HepG2 (cell line): ENCODE measurements at regions not wholly inside any gene's neighbourhood (a gene's known extent, or its start where the extent isn't known, plus 50 kb on each side); places are given as distances from the start of the nearest gene placed in this dataset.

Experiments used
- ATAC-seq: fragments of 200-7000 bp; cut with Tn5 transposase; 3 replicates; pipeline ENCODE4 v1.9.1; 2020; ENCODE audit warnings: mild to moderate bottlenecking, moderate library complexity
- BruUV-seq: library from RNA; stranded (reverse); fragments of 400-500 nt; replicated peaks from 2 replicates; lab custom pipeline; 2021; lab: Mats Ljungman, UMichigan
- CTCF ChIA-PET: fragments of 300-600 bp; formaldehyde crosslinking; extraction: SDS; loops from one replicate; lab custom pipeline; 2021; ENCODE audit warnings: low total read pairs, inconsistent platforms, low intra/inter-chr PET ratio; lab: Yijun Ruan, JAX
- POLR2A ChIA-PET: fragments of 350-600 bp; sonication (Branson Sonifier 250); formaldehyde crosslinking; loops from one replicate; lab custom pipeline; 2020; ENCODE audit warnings: antibody characterized with exemption, inconsistent platforms; lab: Yijun Ruan, JAX
- DNase-seq: peaks from one replicate; pipeline ENCODE4 v3.0.0-alpha.2; 2015; ENCODE audit warnings: low spot score
- FAIRE-seq: peaks from 3 replicates; lab custom pipeline; 2011; peaks lifted over from hg19 to GRCh38; lab: Jason Lieb, UNC
- H2AFZ ChIP-seq: one replicate; pipeline ENCODE4 v1.6.1; 2011; ENCODE audit warnings: low read length, inconsistent platforms
- H3K27ac ChIP-seq: fragments of 300-600 bp; 3 replicates; pipeline ENCODE4 v1.8.0; 2011; ENCODE audit warnings: mixed run types, mild to moderate bottlenecking, mixed read lengths, low read length, inconsistent platforms; ENCODE audit not compliant: insufficient read depth; ENCODE audit errors: extremely low read length
- H3K27me3 ChIP-seq, 2 experiments: fragments of 200-600 bp in 1 of 2; 2 replicates in 1 of 2; 3 replicates in 1 of 2; pipeline versions ENCODE4 v1.6.0 to v1.8.0; 2011; ENCODE audit warnings: low read length in 2 of 2, mild to moderate bottlenecking in 2 of 2, moderate library complexity in 2 of 2, inconsistent platforms in 1 of 2; ENCODE audit not compliant: insufficient read depth in 2 of 2, control insufficient read depth in 1 of 2
- H3K36me3 ChIP-seq, 2 experiments: fragments of 200-600 bp in 1 of 2; replicated peaks in 1 of 2; 2 replicates in 1 of 2; 3 replicates in 1 of 2; pipeline versions ENCODE4 v1.5.1 to v1.8.0; 2011; ENCODE audit warnings: low read length in 2 of 2, inconsistent platforms in 1 of 2; ENCODE audit not compliant: insufficient read depth in 2 of 2, control insufficient read depth in 1 of 2
- H3K4me1 ChIP-seq: 2 replicates; pipeline ENCODE4 v1.5.1; 2012; ENCODE audit warnings: low read length, inconsistent platforms; ENCODE audit not compliant: insufficient read depth
- H3K4me2 ChIP-seq: 2 replicates; pipeline ENCODE4 v1.6.0; 2011; ENCODE audit warnings: low read depth, low read length, inconsistent platforms
- H3K4me3 ChIP-seq, 3 experiments: fragments of 200-600 bp in 1 of 3; sonication (generic), shearing (Covaris generic) in 1 of 3; replicated peaks in 1 of 3; 2 replicates each; pipeline ENCODE4 v1.5.1; 2011 to 2016; ENCODE audit warnings: low read length in 3 of 3, inconsistent platforms in 2 of 3, low read depth in 2 of 3, mild to moderate bottlenecking in 2 of 3, control low read depth in 1 of 3, mixed read lengths in 1 of 3; ENCODE audit not compliant: insufficient read depth in 1 of 3
- H3K79me2 ChIP-seq: one replicate; pipeline ENCODE4 v1.6.1; 2011; ENCODE audit warnings: low read length, inconsistent platforms; ENCODE audit not compliant: insufficient read depth
- H3K9ac ChIP-seq: 2 replicates; pipeline ENCODE4 v1.6.0; 2011; ENCODE audit warnings: mild to moderate bottlenecking, low read depth, low read length, inconsistent platforms; ENCODE audit not compliant: insufficient read depth
- H3K9me3 ChIP-seq: 2 replicates; pipeline ENCODE4 v1.5.1; 2012; ENCODE audit warnings: mild to moderate bottlenecking, low read length
- H4K20me1 ChIP-seq: 2 replicates; pipeline ENCODE4 v1.6.0; 2011; ENCODE audit warnings: inconsistent platforms, mild to moderate bottlenecking, low read length, moderate library complexity; ENCODE audit not compliant: insufficient read depth
- HMG20A ChIP-seq: IDR thresholded peaks from 2 replicates; pipeline ENCODE4 v1.6.1; 2016; ENCODE audit warnings: borderline replicate concordance
- MBNL3 ChIP-seq: fragments of 250-450 bp; sonication (Bioruptor Pico); conservative IDR thresholded peaks from 2 replicates; pipeline ENCODE4 v1.8.0; 2022; ENCODE audit warnings: mild to moderate bottlenecking, inconsistent platforms
- MIER2 ChIP-seq: IDR thresholded peaks from 2 replicates; pipeline ENCODE4 v1.6.1; 2016; ENCODE audit warnings: missing biosample characterization, missing genetic modification reagents
- NFE2L2 ChIP-seq: fragments of 150-350 bp; IDR thresholded peaks from 2 replicates; pipeline ENCODE4 v1.6.1; 2014; ENCODE audit warnings: low read length
- SKI ChIP-seq: fragments of 450-650 bp; IDR thresholded peaks from one replicate; pipeline ENCODE4 v1.6.1; 2018; ENCODE audit warnings: mild to moderate bottlenecking; ENCODE audit not compliant: partially characterized antibody
- TBX2 ChIP-seq: sonication (generic); formaldehyde crosslinking; IDR thresholded peaks from 2 replicates; pipeline ENCODE4 v1.5.0; 2020; ENCODE audit warnings: missing genetic modification reagents, mild to moderate bottlenecking, borderline replicate concordance
- ZNF234 ChIP-seq: sonication (generic); formaldehyde crosslinking; conservative IDR thresholded peaks from 2 replicates; pipeline ENCODE4 v1.5.1; 2020; ENCODE audit warnings: mild to moderate bottlenecking, missing genetic modification reagents
- ZNF354B ChIP-seq: sonication (generic); formaldehyde crosslinking; IDR thresholded peaks from 2 replicates; pipeline ENCODE4 v1.8.0; 2022; ENCODE audit warnings: mild to moderate bottlenecking, missing genetic modification reagents
- ZNF503 ChIP-seq: sonication (generic); formaldehyde crosslinking; IDR thresholded peaks from 2 replicates; pipeline ENCODE4 v1.4.0; 2020; ENCODE audit warnings: missing genetic modification reagents
- WGBS: methylation state at CpG from one replicate; pipeline ENCODE4 v1.1.6; 2017; ENCODE audit warnings: low lambda C conversion rate; 5-methylcytosine and 5-hydroxymethylcytosine counted together
- in situ Hi-C: cut with HindIII; loops from 2 replicates; pipeline ENCODE4 v1.10.0; 2017; ENCODE audit warnings: low pct_unique_long_range_greater_than_20kb; ENCODE audit not compliant: extremely low pct_ligation_motif_present
- intact Hi-C: fragments of 100-400 bp; cut with micrococcal nuclease; formaldehyde crosslinking; loops from one replicate; pipeline ENCODE4 v1.10.0; 2022; ENCODE audit not compliant: unreplicated experiment

- intact Hi-C loops = loop anchor here (10.0 kb wide), 1 partner anchor 65 kb away; the partner anchor contains the start of gene DAB1
- H3K27ac ChIP-seq = no peak overlapping the region
- no peak overlapping the region for H3K9ac ChIP-seq
- in situ Hi-C loops = no loop called here
- no peaks in the 10 kb centered on the region for H3K9me3 ChIP-seq
- no peak overlapping the region for H3K4me3 ChIP-seq
- H3K36me3 ChIP-seq = no peaks in the 10 kb centered on the region
- peaks cover 3 to 6% of the 10 kb centered on the region in 2 experiments; a peak in 3 of 5 replicates for H3K27me3 ChIP-seq
- TF ChIP-seq MBNL3 (CRISPR knock-in tag) = no peak
- TF ChIP-seq NFE2L2 = no peak
- TF ChIP-seq HMG20A = no peak
- no peak for TF ChIP-seq MIER2 (CRISPR knock-in tag)
- TF ChIP-seq ZNF354B (CRISPR knock-in tag) = no peak
- no peak for TF ChIP-seq SKI
- TF ChIP-seq ZNF503 (CRISPR knock-in tag) = no peak
- no peak for TF ChIP-seq ZNF234 (CRISPR knock-in tag)
- TF ChIP-seq TBX2 = no peak
- H2AFZ ChIP-seq = no peak overlapping the region
- DNase-seq (no peak), ATAC-seq (no peak), FAIRE-seq (no peak)
- POLR2A ChIA-PET = no interaction called here
- H4K20me1 ChIP-seq = no peaks in the 10 kb centered on the region
- 13% methylated on average over 5 of the region's 5 CpGs for WGBS
- H3K4me2 ChIP-seq = no peak overlapping the region
- H3K4me1 ChIP-seq = no peaks in the 10 kb centered on the region
- CTCF ChIA-PET = no interaction called here
- no TSS peak for BruUV-seq
- H3K79me2 ChIP-seq = no peaks in the 10 kb centered on the region
Measured at GRCh38 chr1:57489358-57490036, 65.6 kb upstream of the DAB1 start.
